OCI-LY1 (cell line): ENCODE measurements at regions not wholly inside any gene's neighbourhood (a gene's known extent, or its start where the extent isn't known, plus 50 kb on each side); places are given as distances from the start of the nearest gene placed in this dataset.
"Not testable (repeated sequence)": the region's sequence is repeated elsewhere in the genome, so short reads cannot be mapped to it uniquely, and the experiment has no call there.

Experiments
- CTCF ChIP-seq: fragments of 200-600 bp; sonication (generic), shearing (Covaris generic); IDR thresholded peaks from 2 replicates; pipeline ENCODE4 v1.5.1; 2017; ENCODE audit warnings: mild to moderate bottlenecking, antibody characterized with exemption, low read length, moderate library complexity, mixed read lengths
- EZH2 ChIP-seq: fragments of 200-600 bp; sonication (generic), shearing (Covaris generic); IDR thresholded peaks from 2 replicates; pipeline ENCODE4 v1.8.0; 2017; ENCODE audit warnings: borderline replicate concordance, mixed run types, mild to moderate bottlenecking, antibody characterized with exemption, low read length, moderate library complexity, mixed read lengths

GRCh38 chr2:91842913-91843312 is 3028.3 kb upstream of the TEKT4 start:
- TF ChIP-seq CTCF, EZH2: not testable (repeated sequence)
